Spinal cord (tissue), 9 donors: ENCODE measurements at regions not wholly inside any gene's neighbourhood (a gene's known extent, or its start where the extent isn't known, plus 50 kb on each side); places are given as distances from the start of the nearest gene placed in this dataset.

ENCODE experiments used
- DNase-seq, 6 donors: peaks; one replicate each; pipeline versions ENCODE4 v3.0.0 to v3.0.0-alpha.2; 2013 to 2015; ENCODE audit warnings: low spot score in 6 of 6, low read depth in 4 of 6
- H3K27ac ChIP-seq: one replicate; pipeline ENCODE4 v1.5.1; 2013; ENCODE audit warnings: low read depth, low read length, control low read depth
- H3K27me3 ChIP-seq: one replicate; pipeline ENCODE4 v1.6.1; 2013; ENCODE audit warnings: low read length; ENCODE audit not compliant: control insufficient read depth, insufficient read depth
- H3K36me3 ChIP-seq: one replicate; pipeline ENCODE4 v1.6.1; 2013; ENCODE audit warnings: low read length; ENCODE audit not compliant: control insufficient read depth, insufficient read depth
- H3K4me1 ChIP-seq: one replicate; pipeline ENCODE4 v1.6.1; 2013; ENCODE audit warnings: low read length; ENCODE audit not compliant: control insufficient read depth, insufficient read depth
- H3K4me3 ChIP-seq: one replicate; pipeline ENCODE4 v1.5.1; 2013; ENCODE audit warnings: low read depth, low read length, control low read depth
- H3K9me3 ChIP-seq: one replicate; pipeline ENCODE4 v1.6.1; 2013; ENCODE audit warnings: low read length; ENCODE audit not compliant: control insufficient read depth, insufficient read depth
- WGBS: methylation state at CpG from one replicate; pipeline ENCODE4 v1.1.5; 2013; ENCODE audit warnings: missing lambda C conversion rate; ENCODE audit not compliant: insufficient coverage; 5-methylcytosine and 5-hydroxymethylcytosine counted together
- donor health status: healthy.

DNA sequence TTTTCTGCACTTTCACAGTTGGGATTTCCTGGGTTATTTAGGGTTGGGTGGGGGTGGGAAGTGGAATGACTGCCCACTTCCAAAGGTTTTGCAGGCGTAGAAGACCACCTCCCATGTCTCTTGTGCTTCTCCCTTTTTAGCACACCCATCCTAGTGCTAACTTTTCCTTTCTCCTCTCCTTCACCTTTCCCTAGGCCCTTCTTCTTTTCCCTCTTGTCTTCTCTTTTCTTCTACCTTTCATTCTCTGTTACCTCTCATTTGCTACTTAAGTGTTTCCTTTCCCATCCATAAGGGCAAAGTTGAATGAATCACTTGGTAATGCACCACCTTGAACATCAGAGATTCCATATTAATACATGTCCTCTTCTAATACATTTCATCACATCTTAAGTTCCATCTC lies 105.0 kb upstream of the ZNF184 start:
- Histone ChIP-seq H3K4me1 (no peaks in the 10 kb centered on the region), H3K9me3 (no peaks in the 10 kb centered on the region), H3K27ac (no peak overlapping the region), H3K36me3 (no peaks in the 10 kb centered on the region), H3K4me3 (no peak overlapping the region), H3K27me3 (peaks cover 23% of the 10 kb centered on the region)
- DNase-seq: no peak
- WGBS: 86% methylated on average over 1 of the region's 1 CpG

DNA sequence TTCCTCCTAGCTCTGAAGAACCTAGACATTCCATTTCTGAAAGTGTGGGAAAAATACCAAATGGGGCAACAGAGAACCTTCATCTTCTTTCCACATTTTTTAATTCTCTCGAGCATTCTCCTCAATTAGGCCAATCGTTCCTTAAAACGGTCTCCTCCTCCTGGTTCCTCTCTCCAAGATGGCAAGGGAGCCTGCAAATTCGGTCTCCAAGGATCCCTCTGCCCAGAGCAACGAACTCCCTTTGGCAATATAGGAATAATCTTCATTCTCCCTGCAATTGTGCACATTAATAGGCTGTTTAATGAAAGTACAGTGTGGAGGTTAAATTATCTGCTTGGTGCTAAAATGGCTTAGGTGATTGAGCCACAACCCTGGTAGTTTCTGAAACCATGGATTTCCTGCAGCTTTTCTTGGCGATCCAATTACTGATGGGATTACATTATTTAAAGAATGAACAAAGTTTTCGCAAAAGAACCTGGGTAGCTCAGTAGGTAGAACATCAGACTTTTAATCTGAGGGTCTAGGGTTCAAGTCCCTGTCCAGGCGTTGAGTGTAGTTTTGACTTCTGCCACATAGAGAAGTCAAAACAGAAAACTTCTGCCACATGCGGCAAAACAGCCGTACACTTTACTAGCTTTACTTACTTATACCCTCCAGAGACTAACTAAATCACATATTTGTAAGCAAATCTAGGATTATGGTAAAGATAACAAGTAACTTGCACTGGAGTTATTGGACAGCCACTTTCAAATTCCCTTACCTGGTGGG lies 102.9 kb upstream of the ZNF184 start:
- Histone ChIP-seq H3K4me3 (no peak overlapping the region), H3K27me3 (peaks cover 17% of the 10 kb centered on the region), H3K27ac (no peak overlapping the region), H3K4me1 (no peaks in the 10 kb centered on the region), H3K9me3 (no peaks in the 10 kb centered on the region), H3K36me3 (no peaks in the 10 kb centered on the region)
- 78% methylated on average over 4 of the region's 10 CpGs for WGBS
- DNase-seq: no peak

DNA sequence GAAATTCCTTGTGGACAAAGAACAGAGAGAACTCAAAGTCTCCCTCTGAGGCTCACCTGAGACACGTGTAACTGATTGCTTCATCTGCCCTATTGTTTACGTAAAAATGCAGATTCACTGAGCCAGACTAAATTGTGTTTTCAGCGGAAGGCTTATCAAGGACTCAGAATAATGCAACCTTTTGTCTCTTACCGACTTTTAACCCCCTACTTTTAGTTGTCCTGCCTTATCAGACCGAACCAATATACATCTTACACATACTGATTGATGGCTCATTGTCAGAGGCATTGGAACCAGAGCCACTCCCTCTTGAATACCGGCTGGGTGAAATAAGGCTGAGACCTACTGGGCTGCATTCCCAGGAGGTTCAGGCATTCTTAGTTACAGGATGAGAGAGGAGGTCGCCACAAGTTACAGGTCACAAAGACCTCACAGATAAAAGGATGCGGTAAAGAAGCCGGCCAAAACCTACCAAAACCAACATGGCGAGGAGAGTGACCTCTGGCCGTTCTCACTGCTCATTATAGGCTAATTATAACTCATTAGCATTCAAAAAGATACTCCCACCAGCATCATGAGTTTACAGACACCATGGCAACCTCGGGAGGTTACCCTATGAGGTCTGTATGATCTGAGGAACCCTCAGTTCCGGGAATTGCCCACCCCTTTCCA lies 95.5 kb upstream of the ZNF184 start:
- H3K9me3 ChIP-seq: no peaks in the 10 kb centered on the region
- peaks cover 60% of the 10 kb centered on the region for H3K27me3 ChIP-seq
- no peak overlapping the region for H3K4me3 ChIP-seq
- peaks cover 5% of the 10 kb centered on the region for H3K4me1 ChIP-seq
- no peaks in the 10 kb centered on the region for H3K36me3 ChIP-seq
- no peak overlapping the region for H3K27ac ChIP-seq
- DNase-seq: no peak
- WGBS: 33% methylated on average over 10 of the region's 13 CpGs

DNA sequence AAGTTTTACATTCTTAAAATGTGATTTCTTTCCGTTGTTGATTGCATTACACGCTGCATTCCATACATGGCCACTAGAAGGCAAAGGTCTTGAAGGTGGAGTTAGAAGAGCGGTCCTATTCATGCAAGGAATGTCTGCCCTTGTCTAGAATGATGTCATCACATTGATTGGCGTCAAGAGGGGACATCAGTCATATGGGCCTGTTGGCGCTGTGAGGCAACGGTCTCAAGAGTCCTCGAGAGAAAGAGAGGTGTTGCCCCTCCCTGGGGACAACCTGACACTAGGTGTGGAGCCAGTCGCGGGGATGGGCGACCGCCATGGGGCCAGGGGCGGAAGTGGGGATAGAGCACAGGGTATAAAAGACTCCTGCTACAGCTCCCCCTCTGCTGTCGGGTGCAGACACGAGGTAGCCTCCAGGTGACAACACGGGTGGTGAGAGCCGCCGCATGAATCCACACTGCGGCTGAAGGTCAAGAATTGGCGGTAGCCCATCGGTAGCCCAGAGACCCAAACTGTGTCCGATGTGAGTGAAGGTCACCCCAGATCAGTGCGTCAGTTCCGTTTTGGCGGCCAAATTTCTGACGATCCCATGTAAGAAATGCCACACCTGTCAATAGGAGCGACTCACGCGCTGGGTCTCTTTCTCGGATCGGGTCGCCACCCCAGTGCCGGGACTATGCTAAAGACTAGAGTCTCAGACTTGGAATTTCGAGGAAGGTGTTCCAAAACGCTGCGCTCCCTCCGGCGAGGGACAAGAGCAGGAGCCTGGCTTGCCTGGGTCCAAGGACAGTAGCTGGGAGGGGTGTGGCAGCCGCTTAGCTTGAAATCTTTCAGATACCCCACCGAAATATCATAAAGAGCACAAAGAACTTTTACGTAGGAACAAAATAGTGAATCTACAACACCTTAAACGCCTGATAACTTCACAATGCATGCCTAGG lies 93.2 kb upstream of the ZNF184 start:
- no peak for DNase-seq
- Histone ChIP-seq H3K36me3 (no peaks in the 10 kb centered on the region), H3K4me1 (peaks cover 5% of the 10 kb centered on the region), H3K4me3 (no peak overlapping the region), H3K27me3 (peaks cover 83% of the 10 kb centered on the region), H3K27ac (no peak overlapping the region), H3K9me3 (no peaks in the 10 kb centered on the region)
- WGBS: under 1% methylated on average over 32 of the region's 41 CpGs

GRCh38 chr6:27562027-27562410 lies 89.1 kb upstream of the ZNF184 start:
- no peak overlapping the region for H3K4me3 ChIP-seq
- WGBS: 0% methylated on average over 2 of the region's 11 CpGs
- H3K36me3 ChIP-seq: no peaks in the 10 kb centered on the region
- H3K4me1 ChIP-seq: peaks cover 8% of the 10 kb centered on the region
- H3K9me3 ChIP-seq: peaks cover 1% of the 10 kb centered on the region
- peaks cover 97% of the 10 kb centered on the region for H3K27me3 ChIP-seq
- no peak for DNase-seq
- H3K27ac ChIP-seq: no peak overlapping the region

DNA sequence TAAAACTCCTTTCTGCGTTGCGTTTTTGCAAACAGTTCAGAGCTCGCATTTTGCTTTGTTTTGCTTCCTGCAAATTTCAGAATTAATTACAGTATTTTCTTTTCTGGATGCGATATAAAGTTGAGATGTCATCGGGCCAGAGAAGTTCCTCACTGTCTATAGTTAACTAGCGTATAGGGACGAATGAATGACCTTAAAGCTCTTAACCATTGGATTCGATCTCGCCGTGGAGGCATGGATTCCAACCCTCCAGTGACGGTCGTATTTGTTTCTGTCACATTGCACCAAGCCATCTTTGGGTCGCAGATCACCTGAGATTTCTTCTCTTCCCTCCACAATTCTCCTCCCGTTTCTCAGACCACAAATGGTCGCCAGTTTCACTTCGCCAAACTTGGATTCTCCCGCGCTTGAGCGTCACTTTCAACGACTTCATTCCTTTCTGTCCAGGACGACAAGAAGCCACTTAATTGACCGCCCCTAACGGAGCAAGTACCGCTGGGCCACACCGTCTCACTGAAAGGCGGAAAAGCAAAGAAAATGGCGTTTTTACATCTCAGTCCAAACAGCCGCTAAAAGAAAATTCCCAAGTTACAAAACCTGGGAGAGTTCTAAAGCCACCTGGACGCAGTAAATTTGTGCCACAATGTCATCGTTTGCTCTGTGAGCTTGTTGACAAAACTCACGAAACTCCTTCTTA lies 85.3 kb upstream of the ZNF184 start:
- DNase-seq: no peak
- peaks cover 4% of the 10 kb centered on the region for H3K4me1 ChIP-seq
- H3K9me3 ChIP-seq: peaks cover 1% of the 10 kb centered on the region
- WGBS: 3% methylated on average over 23 of the region's 31 CpGs
- no peak overlapping the region for H3K27ac ChIP-seq
- no peak overlapping the region for H3K4me3 ChIP-seq
- H3K27me3 ChIP-seq: peaks cover 98% of the 10 kb centered on the region
- H3K36me3 ChIP-seq: no peaks in the 10 kb centered on the region

GRCh38 chr6:27556406-27556805 lies 83.5 kb upstream of the ZNF184 start:
- Histone ChIP-seq H3K4me1 (peaks cover 4% of the 10 kb centered on the region), H3K36me3 (no peaks in the 10 kb centered on the region), H3K27ac (no peak overlapping the region), H3K9me3 (peaks cover 1% of the 10 kb centered on the region), H3K4me3 (no peak overlapping the region), H3K27me3 (peaks cover 92% of the 10 kb centered on the region)
- 24% methylated on average over 3 of the region's 4 CpGs for WGBS
- DNase-seq: no peak

DNA sequence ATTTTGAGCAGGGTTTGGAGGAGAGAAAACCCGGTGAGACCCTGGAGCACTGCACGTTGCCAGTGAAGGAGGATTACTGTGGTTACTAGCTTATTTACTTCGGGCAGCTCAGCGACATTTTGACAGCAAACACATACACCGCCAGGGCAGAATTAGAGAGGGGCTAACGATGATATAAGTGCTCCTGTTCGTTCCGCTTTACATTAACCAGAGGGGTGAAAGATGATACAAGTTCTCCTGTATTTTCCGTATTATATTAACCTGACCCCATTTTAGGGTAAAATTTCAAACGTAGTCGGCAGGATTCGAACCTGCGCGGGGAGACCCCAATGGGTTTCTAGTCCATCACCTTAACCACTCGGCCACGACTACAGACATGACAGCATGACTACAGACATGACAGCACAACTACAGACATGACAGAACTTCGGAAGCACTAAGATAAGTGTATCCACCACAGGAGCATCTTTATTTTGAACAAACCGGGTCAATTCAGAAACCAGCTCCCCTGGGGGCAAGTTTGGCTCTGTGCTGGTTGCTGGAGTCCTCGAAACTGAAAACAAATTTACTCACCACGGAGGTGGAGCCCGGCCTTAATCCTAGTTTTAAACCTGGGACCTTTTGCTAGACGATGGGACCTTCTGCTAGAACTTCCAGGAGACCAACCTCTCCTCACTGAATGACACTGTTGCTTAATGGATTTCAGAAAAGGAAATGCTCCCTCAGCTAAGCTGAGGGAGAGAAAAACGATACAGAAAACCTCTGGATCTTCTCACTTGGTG lies 80.4 kb upstream of the ZNF184 start:
- WGBS: 7% methylated on average over 14 of the region's 23 CpGs
- Histone ChIP-seq H3K36me3 (no peaks in the 10 kb centered on the region), H3K4me1 (peaks cover 2% of the 10 kb centered on the region), H3K27me3 (peaks cover 81% of the 10 kb centered on the region), H3K4me3 (no peak overlapping the region), H3K9me3 (peaks cover 1% of the 10 kb centered on the region), H3K27ac (no peak overlapping the region)
- DNase-seq: no peak
